Heart left ventricle (tissue), 13 donors: ENCODE measurements at regions not wholly inside any gene's neighbourhood (a gene's known extent, or its start where the extent isn't known, plus 50 kb on each side); places are given as distances from the start of the nearest gene placed in this dataset.

ENCODE experiments used
- POLR2A ChIP-seq, 2 donors: fragments of 450-650 bp; IDR thresholded peaks; one replicate each; pipeline ENCODE4 v1.6.1; 2017; ENCODE audit warnings: antibody characterized with exemption in 2 of 2, mild to moderate bottlenecking in 2 of 2, moderate library complexity in 2 of 2
- TF ChIP-seq, protein P1 (sequence below), 12 donors: fragments of 200-600 bp; sonication (generic) in 4 of 12; IDR thresholded peaks; one replicate each; pipeline versions ENCODE4 v1.5.0 to v1.8.0; 2018 to 2022; ENCODE audit warnings: antibody characterized with exemption in 12 of 12, mild to moderate bottlenecking in 5 of 12
- donor health status: ischemic (EF 13 %, LVEDD 7.1; RV severe dilation, severe dysfunction).
- donor health status: DM: no; HTN: yes; CAD: no.
- donor health status: DM: no; HTN: no; CAD: no.
- donor health status: ischemic (EF 25% LVEDD 6.9; RV normal size, moderate dysfunction).
- donor health status: ischemic (EF 25% LVEDD 5.7; RV mildly dilated, moderate dysfunction).
- donor health status: ischemic (EF 35%, LVEDD 5.7; RV mildly dilated, moderate dysfunction).
- donor health status: nonischemic (EF 11% LVEDD 7.7; RV severe dilation, severe dysfunction).
- donor health status: DM: yes; HTN: yes; CAD: no.
- donor health status: PGD.
- donor health status: ischemic (EF 29% LVEDD 5.4; RV normal size, mild dysfunction).
- donor health status: nonischemic (EF 23%, LVEDD 6.1; RV moderate dilation, normal function).

DNA sequence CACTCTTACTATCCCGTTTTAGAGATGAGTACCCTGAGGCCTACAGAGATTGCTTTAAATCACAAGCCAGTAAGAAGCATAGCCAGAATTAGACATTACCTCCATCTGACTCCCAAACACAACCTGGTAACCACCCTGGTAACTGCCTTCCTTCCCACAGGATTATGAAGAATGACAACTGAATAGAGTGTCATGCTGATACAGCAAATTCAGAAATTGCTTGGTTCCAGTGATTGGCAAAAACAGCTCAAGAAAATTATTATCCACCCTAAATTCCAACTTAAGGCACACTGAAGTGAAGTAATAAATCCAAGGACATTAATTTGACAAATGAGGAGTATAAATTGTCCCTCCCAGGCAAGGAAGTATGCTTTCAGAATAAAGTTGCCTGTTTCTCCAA, 195.8 kb upstream of the RBMS1 start:
- TF ChIP-seq, protein P1, sequence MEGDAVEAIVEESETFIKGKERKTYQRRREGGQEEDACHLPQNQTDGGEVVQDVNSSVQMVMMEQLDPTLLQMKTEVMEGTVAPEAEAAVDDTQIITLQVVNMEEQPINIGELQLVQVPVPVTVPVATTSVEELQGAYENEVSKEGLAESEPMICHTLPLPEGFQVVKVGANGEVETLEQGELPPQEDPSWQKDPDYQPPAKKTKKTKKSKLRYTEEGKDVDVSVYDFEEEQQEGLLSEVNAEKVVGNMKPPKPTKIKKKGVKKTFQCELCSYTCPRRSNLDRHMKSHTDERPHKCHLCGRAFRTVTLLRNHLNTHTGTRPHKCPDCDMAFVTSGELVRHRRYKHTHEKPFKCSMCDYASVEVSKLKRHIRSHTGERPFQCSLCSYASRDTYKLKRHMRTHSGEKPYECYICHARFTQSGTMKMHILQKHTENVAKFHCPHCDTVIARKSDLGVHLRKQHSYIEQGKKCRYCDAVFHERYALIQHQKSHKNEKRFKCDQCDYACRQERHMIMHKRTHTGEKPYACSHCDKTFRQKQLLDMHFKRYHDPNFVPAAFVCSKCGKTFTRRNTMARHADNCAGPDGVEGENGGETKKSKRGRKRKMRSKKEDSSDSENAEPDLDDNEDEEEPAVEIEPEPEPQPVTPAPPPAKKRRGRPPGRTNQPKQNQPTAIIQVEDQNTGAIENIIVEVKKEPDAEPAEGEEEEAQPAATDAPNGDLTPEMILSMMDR (IDR thresholded peaks at IDR 0.05), result no peak
- TF ChIP-seq POLR2A (IDR thresholded peaks at IDR 0.05), result no peak
